H1 (cell line): ENCODE measurements at regions not wholly inside any gene's neighbourhood (a gene's known extent, or its start where the extent isn't known, plus 50 kb on each side); places are given as distances from the start of the nearest gene placed in this dataset.

ENCODE experiments used
- CTCF ChIA-PET: fragments of 300-600 bp; sonication (Branson Sonifier 250); formaldehyde crosslinking; loops from one replicate; lab custom pipeline; 2021; ENCODE audit not compliant: partially characterized antibody; lab: Charles Lee
- POLR2A ChIA-PET: fragments of 300-600 bp; sonication (Branson Sonifier 250); formaldehyde crosslinking; loops from one replicate; lab custom pipeline; 2021; ENCODE audit warnings: inconsistent platforms; ENCODE audit not compliant: partially characterized antibody; lab: Charles Lee
- DNase-seq, 2 experiments: peaks; one replicate each; pipeline versions ENCODE4 v3.0.0 to v3.0.0-alpha.2; 2010 to 2022; ENCODE audit warnings: low spot score in 2 of 2, low read depth in 1 of 2, mixed read lengths in 1 of 2
- FAIRE-seq: peaks from 2 replicates; lab custom pipeline; 2011; peaks lifted over from hg19 to GRCh38; lab: Jason Lieb, UNC
- H2AFZ ChIP-seq: 2 replicates; pipeline ENCODE4 v1.8.1; 2012; ENCODE audit warnings: low read length, inconsistent platforms
- H2AK5ac ChIP-seq: 2 replicates; pipeline ENCODE4 v1.6.1; 2013; ENCODE audit warnings: low read depth, low read length
- H2BK120ac ChIP-seq: replicated peaks from 2 replicates; pipeline ENCODE3; 2013; ENCODE audit warnings: low read depth, low read length, inconsistent platforms
- H2BK12ac ChIP-seq: 2 replicates; pipeline ENCODE4 v1.6.1; 2013; ENCODE audit warnings: low read depth, low read length
- H2BK15ac ChIP-seq: 2 replicates; pipeline ENCODE4 v1.6.1; 2013; ENCODE audit warnings: low read length
- H2BK20ac ChIP-seq: 2 replicates; pipeline ENCODE4 v1.6.1; 2013; ENCODE audit warnings: low read length
- H2BK5ac ChIP-seq: 2 replicates; pipeline ENCODE4 v1.6.1; 2013; ENCODE audit warnings: low read depth, low read length
- H3K14ac ChIP-seq: 2 replicates; pipeline ENCODE4 v1.6.1; 2013; ENCODE audit warnings: inconsistent platforms; ENCODE audit not compliant: insufficient read length
- H3K18ac ChIP-seq: 2 replicates; pipeline ENCODE4 v1.6.1; 2013; ENCODE audit warnings: low read length; ENCODE audit errors: extremely low read depth
- H3K23ac ChIP-seq: 2 replicates; pipeline ENCODE4 v1.6.1; 2013; ENCODE audit warnings: inconsistent platforms; ENCODE audit not compliant: insufficient read length
- H3K23me2 ChIP-seq: 2 replicates; pipeline ENCODE4 v1.6.1; 2013; ENCODE audit warnings: low read depth, low read length
- H3K27ac ChIP-seq: 2 replicates; pipeline ENCODE4 v1.6.1; 2011; ENCODE audit warnings: low read depth, low read length, inconsistent platforms
- H3K27me3 ChIP-seq, 4 experiments: replicated peaks in 1 of 4; 1 replicate in 1 of 4; 2 replicates in 3 of 4; pipeline versions ENCODE4 v1.6.1 to v1.8.1; 2011 to 2013; ENCODE audit warnings: low read length in 3 of 4, mild to moderate bottlenecking in 3 of 4, inconsistent platforms in 2 of 4, mixed read lengths in 2 of 4, moderate library complexity in 1 of 4; ENCODE audit not compliant: control insufficient read depth in 3 of 4, insufficient read depth in 3 of 4; ENCODE audit errors: extremely low read depth in 1 of 4
- H3K36me3 ChIP-seq, 4 experiments: 2 replicates each; pipeline versions ENCODE4 v1.6.1 to v1.8.1; 2011 to 2013; ENCODE audit warnings: mild to moderate bottlenecking in 4 of 4, low read length in 3 of 4, moderate library complexity in 2 of 4, control low read depth in 1 of 4, inconsistent platforms in 1 of 4; ENCODE audit not compliant: insufficient read depth in 4 of 4, control insufficient read depth in 2 of 4
- H3K4ac ChIP-seq: replicated peaks from 2 replicates; pipeline ENCODE3; 2013; ENCODE audit warnings: low read length, low read depth, mixed read lengths, inconsistent platforms; ENCODE audit not compliant: insufficient read length
- H3K4me1 ChIP-seq, 4 experiments: replicated peaks in 1 of 4; 1 replicate in 1 of 4; 2 replicates in 3 of 4; pipeline versions ENCODE4 v1.6.1 to v1.8.1; 2011 to 2013; ENCODE audit warnings: low read length in 3 of 4, inconsistent platforms in 2 of 4, mixed read lengths in 1 of 4; ENCODE audit not compliant: insufficient read depth in 4 of 4, control insufficient read depth in 3 of 4
- H3K4me2 ChIP-seq, 2 experiments: 2 replicates each; pipeline versions ENCODE4 v1.6.1 to v1.8.1; 2011 to 2013; ENCODE audit warnings: low read depth in 2 of 2, low read length in 2 of 2, control low read depth in 1 of 2, inconsistent platforms in 1 of 2, mild to moderate bottlenecking in 1 of 2; ENCODE audit not compliant: insufficient read depth in 1 of 2
- H3K4me3 ChIP-seq, 4 experiments: fragments of 200-600, 300-600 bp in 1 of 4; sonication (generic), shearing (Covaris generic), sonication (Bioruptor Twin) in 1 of 4; 2 replicates each; pipeline versions ENCODE4 v1.5.1 to v1.8.1; 2011 to 2016; ENCODE audit warnings: low read length in 4 of 4, low read depth in 3 of 4, control low read depth in 2 of 4, inconsistent platforms in 2 of 4, mild to moderate bottlenecking in 2 of 4, mixed read lengths in 1 of 4, moderate library complexity in 1 of 4; ENCODE audit not compliant: insufficient read depth in 2 of 4; ENCODE audit errors: extremely low read depth in 1 of 4
- H3K56ac ChIP-seq: replicated peaks from 2 replicates; pipeline ENCODE3; 2013; ENCODE audit warnings: low read depth, mild to moderate bottlenecking, mixed read lengths, low read length, inconsistent platforms; ENCODE audit not compliant: insufficient read length
- H3K79me1 ChIP-seq: 2 replicates; pipeline ENCODE4 v1.6.1; 2013; ENCODE audit warnings: low read depth, low read length, control low read depth
- H3K79me2 ChIP-seq, 2 experiments: 2 replicates each; pipeline versions ENCODE4 v1.6.1 to v1.8.1; 2012 to 2013; ENCODE audit warnings: low read length in 2 of 2, mild to moderate bottlenecking in 2 of 2, inconsistent platforms in 1 of 2; ENCODE audit not compliant: insufficient read depth in 2 of 2, control insufficient read depth in 1 of 2
- H3K9ac ChIP-seq, 4 experiments: replicated peaks in 1 of 4; 1 replicate in 1 of 4; 2 replicates in 3 of 4; pipeline versions ENCODE4 v1.6.1 to v1.8.1; 2011 to 2013; ENCODE audit warnings: low read depth in 3 of 4, low read length in 3 of 4, control low read depth in 2 of 4, mild to moderate bottlenecking in 2 of 4, moderate library complexity in 2 of 4, inconsistent platforms in 1 of 4; ENCODE audit errors: extremely low read depth in 1 of 4
- H3K9me3 ChIP-seq, 2 experiments: 2 replicates each; pipeline versions ENCODE4 v1.6.1 to v1.8.1; 2012 to 2013; ENCODE audit warnings: mild to moderate bottlenecking in 2 of 2, moderate library complexity in 2 of 2, control low read depth in 1 of 2, inconsistent platforms in 1 of 2, low read depth in 1 of 2, low read length in 1 of 2, mixed read lengths in 1 of 2; ENCODE audit not compliant: insufficient read depth in 2 of 2
- H4K20me1 ChIP-seq, 2 experiments: replicated peaks in 1 of 2; 2 replicates each; pipeline versions ENCODE3 to v1.8.1; 2011 to 2013; ENCODE audit warnings: inconsistent platforms in 2 of 2, low read length in 2 of 2, mild to moderate bottlenecking in 1 of 2; ENCODE audit not compliant: insufficient read depth in 2 of 2, control insufficient read depth in 1 of 2
- H4K5ac ChIP-seq: 2 replicates; pipeline ENCODE4 v1.6.1; 2013; ENCODE audit warnings: low read length, low read depth, mixed read lengths, inconsistent platforms; ENCODE audit not compliant: insufficient read length
- H4K8ac ChIP-seq: 2 replicates; pipeline ENCODE4 v1.8.0; 2013; ENCODE audit warnings: mild to moderate bottlenecking, moderate library complexity, low read length, inconsistent platforms; ENCODE audit not compliant: insufficient read depth; ENCODE audit errors: extremely low read depth
- H4K91ac ChIP-seq: replicated peaks from 2 replicates; pipeline ENCODE3; 2013; ENCODE audit warnings: low read length, mixed read lengths, inconsistent platforms; ENCODE audit not compliant: insufficient read length
- ATF2 ChIP-seq: IDR thresholded peaks from 2 replicates; pipeline ENCODE4 v1.6.1; 2012; ENCODE audit warnings: low read length, inconsistent platforms
- CBX5 ChIP-seq: fragments of 300-800, 300-1000 bp; sonication (generic); IDR thresholded peaks from 2 replicates; pipeline ENCODE4 v1.7.1; 2016; ENCODE audit warnings: antibody characterized with exemption, low read length, low read depth
- HDAC6 ChIP-seq: IDR thresholded peaks from one replicate; pipeline ENCODE4 v1.7.1; 2012; ENCODE audit warnings: low read depth, mild to moderate bottlenecking, inconsistent platforms, low read length, moderate library complexity
- MAFK ChIP-seq: IDR thresholded peaks from 2 replicates; pipeline ENCODE4 v1.6.1; 2012; ENCODE audit warnings: low read depth, mild to moderate bottlenecking, improper control_type of control experiment, low read length
- NRF1 ChIP-seq: IDR thresholded peaks from 2 replicates; pipeline ENCODE4 v1.6.1; 2011; ENCODE audit warnings: mild to moderate bottlenecking, low read depth, low read length, improper control_type of control experiment
- RFX5 ChIP-seq: IDR thresholded peaks from 2 replicates; pipeline ENCODE4 v1.6.1; 2011; ENCODE audit warnings: low read depth, low read length, improper control_type of control experiment, borderline replicate concordance
- RXRA ChIP-seq: IDR thresholded peaks from 2 replicates; pipeline ENCODE4 v1.6.1; 2011; ENCODE audit warnings: low read depth, mild to moderate bottlenecking, low read length, moderate library complexity; ENCODE audit not compliant: insufficient read depth
- TAF1 ChIP-seq: IDR thresholded peaks from 2 replicates; pipeline ENCODE4 v1.6.1; 2011; ENCODE audit warnings: mild to moderate bottlenecking, low read depth, low read length
- TEAD4 ChIP-seq: IDR thresholded peaks from 2 replicates; pipeline ENCODE4 v1.6.1; 2012; ENCODE audit warnings: low read depth, low read length, inconsistent platforms, mixed read lengths
- YY1 ChIP-seq: IDR thresholded peaks from 2 replicates; pipeline ENCODE4 v1.6.1; 2011; ENCODE audit warnings: low read depth, mild to moderate bottlenecking, low read length
- WGBS, 2 experiments: shearing (Covaris generic) in 1 of 2; methylation state at CpG; one replicate each; pipeline versions ENCODE4 v1.1.6 to v1.1.7; 2013 to 2015; ENCODE audit warnings: low lambda C conversion rate in 2 of 2, mixed read lengths in 2 of 2, inconsistent platforms in 1 of 2, low coverage in 1 of 2, missing lambda C conversion rate in 1 of 2; ENCODE audit not compliant: insufficient replicate concordance in 2 of 2, insufficient coverage in 1 of 2, insufficient read length in 1 of 2; ENCODE audit errors: extremely low coverage in 1 of 2, missing lambda C conversion rate in 1 of 2; 5-methylcytosine and 5-hydroxymethylcytosine counted together

- Histone ChIP-seq H3K27ac (no peak overlapping the region), H3K79me2 (no peaks in the 10 kb centered on the region), H4K20me1 (no peaks in the 10 kb centered on the region), H3K18ac (no peak overlapping the region), H3K56ac (no peak overlapping the region), H4K5ac (no peak overlapping the region), H3K36me3 (no peaks in the 10 kb centered on the region), H3K4me3 (no peak overlapping the region), H2AK5ac (no peak overlapping the region), H3K23ac (no peak overlapping the region), H2BK120ac (no peak overlapping the region), H3K27me3 (no peaks in the 10 kb centered on the region), H3K23me2 (no peaks in the 10 kb centered on the region), H3K4me2 (no peak overlapping the region), H4K8ac (no peak overlapping the region), H2BK15ac (no peak overlapping the region), H2AFZ (no peak overlapping the region), H2BK12ac (no peak overlapping the region), H2BK20ac (no peak overlapping the region), H3K4ac (no peak overlapping the region), H3K79me1 (no peaks in the 10 kb centered on the region), H3K14ac (no peak overlapping the region), H2BK5ac (no peak overlapping the region), H4K91ac (no peak overlapping the region), H3K9me3 (no peaks in the 10 kb centered on the region), H3K9ac (no peak overlapping the region), H3K4me1 (no peaks in the 10 kb centered on the region)
- ChIA-PET CTCF (interaction anchor here (0.7 kb wide), 1 partner anchor 8 kb away, joined by 3 read pairs; no protein-coding TSS in a partner anchor), POLR2A (no interaction called here)
- FAIRE-seq: no peak
- no peak for DNase-seq
- 93% methylated on average over 2 of the region's 2 CpGs; no CpG with 5 or more reads in 1 of the 2 experiments for WGBS, 2 experiments
- TF ChIP-seq NRF1 (no peak), YY1 (no peak), RXRA (no peak), HDAC6 (no peak), CBX5 (no peak), TEAD4 (no peak), TAF1 (no peak), ATF2 (no peak), RFX5 (no peak), MAFK (no peak)
These were observed 565.3 kb upstream of the SALL3 start for GRCh38 chr18:78414302-78414701.
